HepG2 (cell line): ENCODE measurements at regions not wholly inside any gene's neighbourhood (a gene's known extent, or its start where the extent isn't known, plus 50 kb on each side); places are given as distances from the start of the nearest gene placed in this dataset.

ENCODE experiments used
- ATAC-seq: fragments of 200-7000 bp; cut with Tn5 transposase; 3 replicates; pipeline ENCODE4 v1.9.1; 2020; ENCODE audit warnings: mild to moderate bottlenecking, moderate library complexity
- BruUV-seq: library from RNA; stranded (reverse); fragments of 400-500 nt; replicated peaks from 2 replicates; lab custom pipeline; 2021; lab: Mats Ljungman, UMichigan
- CTCF ChIA-PET: fragments of 300-600 bp; formaldehyde crosslinking; extraction: SDS; loops from one replicate; lab custom pipeline; 2021; ENCODE audit warnings: low total read pairs, inconsistent platforms, low intra/inter-chr PET ratio; lab: Yijun Ruan, JAX
- POLR2A ChIA-PET: fragments of 350-600 bp; sonication (Branson Sonifier 250); formaldehyde crosslinking; loops from one replicate; lab custom pipeline; 2020; ENCODE audit warnings: antibody characterized with exemption, inconsistent platforms; lab: Yijun Ruan, JAX
- DNase-seq: peaks from one replicate; pipeline ENCODE4 v3.0.0-alpha.2; 2015; ENCODE audit warnings: low spot score
- FAIRE-seq: peaks from 3 replicates; lab custom pipeline; 2011; peaks lifted over from hg19 to GRCh38; lab: Jason Lieb, UNC
- H2AFZ ChIP-seq: one replicate; pipeline ENCODE4 v1.6.1; 2011; ENCODE audit warnings: low read length, inconsistent platforms
- H3K27ac ChIP-seq: fragments of 300-600 bp; 3 replicates; pipeline ENCODE4 v1.8.0; 2011; ENCODE audit warnings: mixed run types, mild to moderate bottlenecking, mixed read lengths, low read length, inconsistent platforms; ENCODE audit not compliant: insufficient read depth; ENCODE audit errors: extremely low read length
- H3K27me3 ChIP-seq, 2 experiments: fragments of 200-600 bp in 1 of 2; 2 replicates in 1 of 2; 3 replicates in 1 of 2; pipeline versions ENCODE4 v1.6.0 to v1.8.0; 2011; ENCODE audit warnings: low read length in 2 of 2, mild to moderate bottlenecking in 2 of 2, moderate library complexity in 2 of 2, inconsistent platforms in 1 of 2; ENCODE audit not compliant: insufficient read depth in 2 of 2, control insufficient read depth in 1 of 2
- H3K36me3 ChIP-seq, 2 experiments: fragments of 200-600 bp in 1 of 2; replicated peaks in 1 of 2; 2 replicates in 1 of 2; 3 replicates in 1 of 2; pipeline versions ENCODE4 v1.5.1 to v1.8.0; 2011; ENCODE audit warnings: low read length in 2 of 2, inconsistent platforms in 1 of 2; ENCODE audit not compliant: insufficient read depth in 2 of 2, control insufficient read depth in 1 of 2
- H3K4me1 ChIP-seq: 2 replicates; pipeline ENCODE4 v1.5.1; 2012; ENCODE audit warnings: low read length, inconsistent platforms; ENCODE audit not compliant: insufficient read depth
- H3K4me2 ChIP-seq: 2 replicates; pipeline ENCODE4 v1.6.0; 2011; ENCODE audit warnings: low read depth, low read length, inconsistent platforms
- H3K4me3 ChIP-seq, 3 experiments: fragments of 200-600 bp in 1 of 3; sonication (generic), shearing (Covaris generic) in 1 of 3; replicated peaks in 1 of 3; 2 replicates each; pipeline ENCODE4 v1.5.1; 2011 to 2016; ENCODE audit warnings: low read length in 3 of 3, inconsistent platforms in 2 of 3, low read depth in 2 of 3, mild to moderate bottlenecking in 2 of 3, control low read depth in 1 of 3, mixed read lengths in 1 of 3; ENCODE audit not compliant: insufficient read depth in 1 of 3
- H3K79me2 ChIP-seq: one replicate; pipeline ENCODE4 v1.6.1; 2011; ENCODE audit warnings: low read length, inconsistent platforms; ENCODE audit not compliant: insufficient read depth
- H3K9ac ChIP-seq: 2 replicates; pipeline ENCODE4 v1.6.0; 2011; ENCODE audit warnings: mild to moderate bottlenecking, low read depth, low read length, inconsistent platforms; ENCODE audit not compliant: insufficient read depth
- H3K9me3 ChIP-seq: 2 replicates; pipeline ENCODE4 v1.5.1; 2012; ENCODE audit warnings: mild to moderate bottlenecking, low read length
- H4K20me1 ChIP-seq: 2 replicates; pipeline ENCODE4 v1.6.0; 2011; ENCODE audit warnings: inconsistent platforms, mild to moderate bottlenecking, low read length, moderate library complexity; ENCODE audit not compliant: insufficient read depth
- ATF1 ChIP-seq: IDR thresholded peaks from 2 replicates; pipeline ENCODE4 v1.6.1; 2016; ENCODE audit warnings: mild to moderate bottlenecking, control low read depth
- CC2D1A ChIP-seq: sonication (generic); formaldehyde crosslinking; IDR thresholded peaks from 2 replicates; pipeline ENCODE4 v1.8.1; 2023; ENCODE audit warnings: mild to moderate bottlenecking, missing genetic modification reagents
- HOMEZ ChIP-seq: IDR thresholded peaks from 2 replicates; pipeline ENCODE4 v1.6.1; 2016; ENCODE audit warnings: low read depth
- POLR2G ChIP-seq: fragments of 200-400 bp; formaldehyde crosslinking; IDR thresholded peaks from 2 replicates; pipeline ENCODE4 v1.6.1; 2018; ENCODE audit warnings: mild to moderate bottlenecking, low read depth, low read length, moderate library complexity
- ZNF280D ChIP-seq: sonication (generic); formaldehyde crosslinking; IDR thresholded peaks from 2 replicates; pipeline ENCODE4 v1.5.1; 2020; ENCODE audit warnings: mild to moderate bottlenecking, missing genetic modification reagents
- ZNF317 ChIP-seq: sonication (generic); formaldehyde crosslinking; IDR thresholded peaks from 2 replicates; pipeline ENCODE4 v1.5.0; 2020; ENCODE audit warnings: mild to moderate bottlenecking, missing genetic modification reagents
- ZNF7 ChIP-seq: IDR thresholded peaks from 2 replicates; pipeline ENCODE4 v1.6.1; 2016; ENCODE audit warnings: missing biosample characterization, missing genetic modification reagents
- WGBS: methylation state at CpG from one replicate; pipeline ENCODE4 v1.1.6; 2017; ENCODE audit warnings: low lambda C conversion rate; 5-methylcytosine and 5-hydroxymethylcytosine counted together
- in situ Hi-C: cut with HindIII; loops from 2 replicates; pipeline ENCODE4 v1.10.0; 2017; ENCODE audit warnings: low pct_unique_long_range_greater_than_20kb; ENCODE audit not compliant: extremely low pct_ligation_motif_present
- intact Hi-C: fragments of 100-400 bp; cut with micrococcal nuclease; formaldehyde crosslinking; loops from one replicate; pipeline ENCODE4 v1.10.0; 2022; ENCODE audit not compliant: unreplicated experiment
- TF ChIP-seq, protein P1 (sequence below): sonication (generic); formaldehyde crosslinking; IDR thresholded peaks from 2 replicates; pipeline ENCODE4 v1.5.1; 2020; ENCODE audit warnings: missing genetic modification reagents, mild to moderate bottlenecking, borderline replicate concordance

DNA sequence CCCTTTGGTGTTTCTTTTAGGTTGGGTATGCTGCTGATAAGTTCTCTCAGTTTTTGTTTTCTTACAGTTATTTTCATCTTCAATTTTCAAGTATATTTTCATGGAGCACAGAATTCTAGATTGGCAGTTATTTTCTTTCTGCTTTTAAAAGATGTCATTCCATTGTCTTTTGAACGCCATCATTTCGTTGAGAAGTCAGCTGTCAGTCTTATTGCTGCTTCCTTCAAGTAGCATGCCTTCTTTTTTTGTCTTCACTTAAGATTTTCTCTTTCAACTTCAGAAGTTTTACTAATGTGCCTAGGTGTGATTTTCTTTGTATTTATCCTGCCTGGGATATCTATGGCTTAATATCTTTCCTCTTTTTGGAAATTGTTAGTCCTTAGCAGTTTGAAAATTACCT lies 262.2 kb upstream of the PMFBP1 start:
- no peak overlapping the region for H3K4me2 ChIP-seq
- 70% methylated on average over 2 of the region's 2 CpGs for WGBS
- BruUV-seq: no TSS peak

More for the DNA sequence above, 262.2 kb upstream of the PMFBP1 start:
- FAIRE-seq (no peak), ATAC-seq (no peak), DNase-seq (no peak)
- intact Hi-C loops (no loop called here), in situ Hi-C loops (no loop called here)
- POLR2A ChIA-PET: no interaction called here
- no peaks in the 10 kb centered on the region for H4K20me1 ChIP-seq
- no peak overlapping the region for H3K9ac ChIP-seq
- no peak overlapping the region for H2AFZ ChIP-seq
- no peak overlapping the region for H3K27ac ChIP-seq
- H3K9me3 ChIP-seq: peaks cover 27% of the 10 kb centered on the region
- H3K36me3 ChIP-seq: no peaks in the 10 kb centered on the region
- CTCF ChIA-PET: no interaction called here
- H3K4me3 ChIP-seq: no peak overlapping the region
- H3K27me3 ChIP-seq: no peaks in the 10 kb centered on the region
- H3K4me1 ChIP-seq: no peaks in the 10 kb centered on the region
- no peak for TF ChIP-seq CC2D1A (CRISPR knock-in tag)
- TF ChIP-seq POLR2G: no peak
- 0 out of 2 replicates have a peak, but pooled peaks have one; percentile 18 for TF ChIP-seq ATF1 (CRISPR knock-in tag)
- peak; percentile 100 for TF ChIP-seq ZNF317 (CRISPR knock-in tag)
- peak; percentile 26; the same call in 1 of the 2 replicates for TF ChIP-seq HOMEZ (CRISPR knock-in tag)
- peak; percentile 83 for TF ChIP-seq ZNF280D
- TF ChIP-seq, protein P1, sequence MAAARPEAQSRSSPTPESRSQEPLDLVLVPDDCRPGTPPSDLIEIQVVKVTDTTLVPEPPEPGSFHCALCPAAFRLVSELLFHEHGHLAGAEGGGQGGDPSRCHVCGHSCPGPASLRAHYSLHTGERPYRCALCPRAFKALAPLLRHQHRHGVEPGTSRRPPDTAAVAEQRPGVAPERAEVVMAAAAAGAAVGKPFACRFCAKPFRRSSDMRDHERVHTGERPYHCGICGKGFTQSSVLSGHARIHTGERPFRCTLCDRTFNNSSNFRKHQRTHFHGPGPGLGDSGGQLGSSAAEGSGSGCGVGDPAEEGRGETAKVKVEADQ (CRISPR knock-in tag): no peak
- peak; percentile 58; the same call in 1 of the 2 replicates for TF ChIP-seq ZNF7 (CRISPR knock-in tag)
- H3K79me2 ChIP-seq: no peaks in the 10 kb centered on the region
